HG02938 (cell line): ENCODE measurements at regions not wholly inside any gene's neighbourhood (a gene's known extent, or its start where the extent isn't known, plus 50 kb on each side); places are given as distances from the start of the nearest gene placed in this dataset.
"Not testable (repeated sequence)": the region's sequence is repeated elsewhere in the genome, so short reads cannot be mapped to it uniquely, and the experiment has no call there.

Source experiments
- ATAC-seq: cut with Tn5 transposase; IDR thresholded peaks from one replicate; pipeline ENCODE4 v1.9.1; 2021; ENCODE audit warnings: mild to moderate bottlenecking, moderate library complexity; ENCODE audit not compliant: unreplicated experiment

- ATAC-seq = no peak
Measured at GRCh38 chr10:81708416-81708815, 166.6 kb upstream of the NRG3 start.

GRCh38 chr10:81708929-81709328 is 166.1 kb upstream of the NRG3 start:
- no peak for ATAC-seq

DNA sequence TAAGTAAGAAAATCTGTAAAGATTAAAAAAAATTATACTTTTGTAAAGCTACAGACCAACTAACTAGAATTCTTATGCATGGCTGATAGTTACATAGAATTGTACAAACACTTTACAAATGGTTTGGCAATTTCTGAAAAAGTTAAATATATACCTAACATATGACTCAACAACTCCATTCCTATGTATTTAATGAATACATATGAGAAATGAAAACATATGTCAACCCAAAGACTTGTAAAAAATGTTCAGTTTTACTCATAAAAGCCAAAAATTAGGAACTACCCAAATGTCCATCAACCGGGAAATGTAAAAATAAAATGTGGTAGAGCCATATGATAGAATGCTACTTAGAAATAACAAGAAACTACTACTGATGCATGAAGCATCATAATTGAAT is 152.6 kb upstream of the NRG3 start:
- no peak for ATAC-seq

DNA sequence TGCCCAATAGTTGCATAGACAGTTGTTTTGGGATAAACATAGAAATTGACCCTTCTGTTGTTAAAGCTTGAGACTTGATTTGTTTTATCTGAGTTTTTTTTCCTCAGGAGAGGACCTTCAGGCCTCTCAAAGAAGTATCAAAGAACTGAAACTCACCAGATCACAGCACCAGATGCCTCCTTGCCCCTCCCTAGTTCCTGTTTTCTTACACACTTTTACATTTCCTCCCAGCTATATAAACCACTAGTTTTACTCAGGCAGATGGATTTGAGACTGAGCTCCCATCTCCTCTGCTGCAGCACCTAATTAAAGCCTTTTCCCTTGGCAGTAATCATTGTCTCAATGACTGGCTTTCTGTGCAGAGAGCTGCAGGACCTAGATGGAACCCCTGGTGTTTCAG is 150.6 kb upstream of the NRG3 start:
- ATAC-seq = no peak

GRCh38 chr10:81725851-81726250 is 149.1 kb upstream of the NRG3 start:
- no peak for ATAC-seq

GRCh38 chr10:81728692-81729091 is 146.3 kb upstream of the NRG3 start:
- ATAC-seq = no peak

DNA sequence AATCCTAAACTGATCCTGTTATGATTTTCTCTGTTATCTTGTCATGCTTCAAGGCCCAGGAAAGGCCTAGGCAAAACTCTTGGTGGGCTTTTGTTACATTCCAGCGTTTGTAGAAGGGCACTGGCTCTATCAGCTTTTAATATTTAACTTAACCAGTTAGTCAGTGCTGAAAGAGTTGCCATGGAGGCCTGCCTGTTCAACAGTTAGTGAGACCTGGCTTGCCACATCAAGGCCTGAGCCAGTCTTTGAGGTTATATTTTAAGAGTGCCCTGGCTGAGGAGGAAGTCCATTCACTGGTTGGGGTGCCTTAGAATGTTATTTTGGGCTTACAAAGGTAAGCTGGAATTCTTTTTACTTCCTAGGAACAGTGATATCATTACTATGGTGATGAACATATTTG is 144.1 kb upstream of the NRG3 start:
- ATAC-seq = no peak

DNA sequence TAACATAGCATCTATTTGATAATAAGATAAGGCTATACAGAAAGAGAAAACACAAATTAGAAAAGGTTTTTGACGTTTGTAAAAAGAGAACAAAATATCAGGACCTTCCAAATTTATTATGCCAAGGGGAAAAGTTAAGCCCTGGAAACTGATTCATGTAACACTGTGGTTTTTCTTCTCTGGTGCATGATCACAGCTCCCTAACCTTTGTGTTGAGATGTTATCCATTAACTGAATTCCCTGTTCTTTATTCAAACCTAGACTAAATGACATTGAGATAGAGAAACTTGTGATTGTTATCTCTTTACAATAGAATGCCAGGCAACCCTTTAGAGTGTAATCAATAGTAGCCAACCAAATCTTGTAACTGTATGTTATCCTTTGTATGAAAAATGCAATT is 141.5 kb upstream of the NRG3 start:
- no peak for ATAC-seq

DNA sequence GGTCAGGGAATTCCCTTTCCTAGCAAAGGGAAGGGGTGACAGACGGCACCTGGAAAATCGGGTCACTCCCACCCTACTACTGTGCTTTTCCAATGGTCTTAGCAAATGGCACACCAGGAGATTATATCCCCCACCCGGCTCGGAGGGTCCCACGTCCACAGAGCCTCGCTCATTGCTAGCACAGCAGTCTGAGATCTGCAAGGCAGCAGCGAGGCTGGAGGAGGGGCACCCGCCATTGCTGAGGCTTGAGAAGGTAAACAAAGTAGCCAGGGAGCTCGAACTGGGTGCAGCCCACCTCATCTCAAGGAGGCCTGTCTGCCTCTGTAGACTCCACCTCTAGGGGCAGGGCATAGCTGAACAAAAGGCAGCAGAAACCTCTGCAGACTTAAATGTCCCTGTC is 139.8 kb upstream of the NRG3 start:
- not testable (repeated sequence) for ATAC-seq

GRCh38 chr10:81759111-81759510 is 115.9 kb upstream of the NRG3 start:
- no peak for ATAC-seq

DNA sequence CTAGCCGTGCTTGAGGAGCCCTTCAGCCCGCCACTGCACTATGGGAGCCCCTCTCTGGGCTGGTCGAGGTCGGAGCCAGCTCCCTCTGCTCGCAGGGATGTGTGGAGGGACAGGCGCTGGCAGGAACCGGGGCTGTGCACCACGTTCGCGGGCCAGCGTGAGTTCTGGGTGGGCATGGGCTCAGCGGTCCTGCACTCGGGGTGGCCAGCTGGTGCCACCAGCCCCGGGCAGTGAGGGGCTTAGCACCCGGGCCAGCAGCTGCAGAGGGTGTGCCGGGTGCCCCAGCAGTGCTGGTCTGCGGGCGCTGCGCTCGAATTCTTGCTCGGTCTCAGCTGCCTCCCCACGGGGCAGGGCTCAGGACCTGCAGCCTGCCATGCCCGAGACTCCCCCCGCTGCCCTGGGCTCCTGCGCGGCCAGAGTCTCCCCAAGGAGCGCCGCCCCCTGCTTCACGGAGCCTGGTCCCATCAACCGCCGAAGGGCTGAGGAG is 90.8 kb upstream of the NRG3 start:
- no peak for ATAC-seq

- no peak for ATAC-seq
Measured at GRCh38 chr10:81792729-81793128, 82.3 kb upstream of the NRG3 start.

- no peak for ATAC-seq
Measured at GRCh38 chr10:81806842-81807241, 68.2 kb upstream of the NRG3 start.

- no peak for ATAC-seq
Measured at GRCh38 chr10:81814842-81815241, 60.2 kb upstream of the NRG3 start.

- no peak for ATAC-seq
Measured at GRCh38 chr10:81817596-81818170, 57.3 kb upstream of the NRG3 start.

DNA sequence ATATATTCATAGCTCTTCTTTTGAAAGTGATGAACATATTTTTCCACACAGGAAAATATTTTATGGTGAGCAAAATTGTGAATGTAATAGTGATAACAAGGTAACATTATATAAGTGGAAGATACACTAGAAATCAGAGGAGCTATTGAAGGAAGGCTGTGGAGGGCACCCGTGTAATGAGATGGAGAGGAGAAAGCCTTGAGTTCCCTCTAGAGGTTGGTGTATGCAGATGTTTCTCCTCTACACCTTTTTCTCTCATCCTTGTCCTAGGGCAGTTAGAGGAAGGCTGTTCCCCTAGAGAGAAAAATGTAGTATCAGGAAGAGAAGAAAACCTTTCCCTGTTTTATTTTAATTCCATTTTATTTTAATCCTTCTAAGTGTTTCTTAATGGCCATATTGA is 54.6 kb upstream of the NRG3 start:
- no peak for ATAC-seq
